ENCODE measurements at regions not wholly inside any gene's neighbourhood (a gene's known extent, or its start where the extent isn't known, plus 50 kb on each side); places are given as distances from the start of the nearest gene placed in this dataset.

DNA sequence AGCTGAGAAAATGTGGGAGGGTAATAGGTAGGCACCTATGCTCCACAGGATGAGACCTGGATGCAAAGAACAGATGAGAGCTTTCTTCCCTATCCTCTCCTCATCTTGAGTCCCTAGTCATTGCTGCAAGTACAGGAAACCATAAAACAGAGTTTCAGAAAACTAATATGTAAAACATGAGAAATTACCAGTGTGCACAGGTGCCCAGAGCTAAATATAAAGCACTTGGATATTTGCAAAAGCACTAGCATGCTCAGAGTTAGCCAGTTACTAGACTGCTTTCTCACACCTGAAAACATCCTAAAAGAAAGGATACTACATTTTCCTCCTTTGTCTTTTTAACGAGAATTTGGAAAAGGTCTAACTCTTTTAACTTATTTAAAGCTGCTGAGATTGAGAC is 324.3 kb downstream of the DAD1 start:
- H4K20me1 ChIP-seq (ENCODE audit: control insufficient read depth, insufficient read depth, low read length, poor library complexity, severe bottlenecking): no peaks in the 10 kb centered on the region
- ATAC-seq (ENCODE audit: low read depth): no peak
- no peak for DNase-seq
- H3K27ac ChIP-seq (ENCODE audit: low read length in 2 of 2): no peak overlapping the region
- Mint-ChIP-seq H3K4me3 (no peak overlapping the region), H3K4me1 (peaks cover 6% of the 10 kb centered on the region), H3K27ac (no peak overlapping the region), H3K27me3 (peaks cover 43% of the 10 kb centered on the region), H3K9me3 (ENCODE audit: insufficient read depth) (no peaks in the 10 kb centered on the region)
- no peak overlapping the region for H3K4me3 ChIP-seq (ENCODE audit: control extremely low read depth in 1 of 5, extremely low read depth in 1 of 5, insufficient read depth in 1 of 5, low read depth in 2 of 5, low read length in 4 of 5)
- H3K79me2 ChIP-seq (ENCODE audit: control insufficient read depth, insufficient read depth, low read length): no peaks in the 10 kb centered on the region
- no CpG with 5 or more reads among the region's 1 CpG for WGBS (ENCODE audit: insufficient coverage)
- no peaks in the 10 kb centered on the region for H3K36me3 ChIP-seq (replicated peaks in 1 of 2; ENCODE audit: control extremely low read depth in 1 of 2, control insufficient read depth in 1 of 2, extremely low read depth in 1 of 2, insufficient read depth in 2 of 2, low read length in 1 of 2)
- intact Hi-C loops (cut with micrococcal nuclease): no loop called here
- H3K9me3 ChIP-seq (ENCODE audit: control extremely low read depth in 1 of 3, control insufficient read depth in 2 of 3, insufficient read depth in 1 of 3, low read length in 2 of 3): no peaks in the 10 kb centered on the region
- CTCF ChIA-PET: interaction anchor here (0.9 to 1.6 kb wide), 4 partner anchors 13 to 50 kb away, joined by 3 to 6 read pairs (median 4); no protein-coding TSS in a partner anchor
- no peak overlapping the region for H2AFZ ChIP-seq (ENCODE audit: insufficient read depth, low read depth, low read length, poor library complexity, severe bottlenecking)
- H3K4me1 ChIP-seq (ENCODE audit: control insufficient read depth in 2 of 2, insufficient read depth in 2 of 2, low read length in 2 of 2): peaks cover 3 to 7% of the 10 kb centered on the region in 2 donors
- TF ChIP-seq EZH2 (IDR thresholded peaks at IDR 0.05; ENCODE audit: borderline replicate concordance, insufficient read depth, low read depth, low read length, poor library complexity, severe bottlenecking): no peak
- TF ChIP-seq, protein P1, sequence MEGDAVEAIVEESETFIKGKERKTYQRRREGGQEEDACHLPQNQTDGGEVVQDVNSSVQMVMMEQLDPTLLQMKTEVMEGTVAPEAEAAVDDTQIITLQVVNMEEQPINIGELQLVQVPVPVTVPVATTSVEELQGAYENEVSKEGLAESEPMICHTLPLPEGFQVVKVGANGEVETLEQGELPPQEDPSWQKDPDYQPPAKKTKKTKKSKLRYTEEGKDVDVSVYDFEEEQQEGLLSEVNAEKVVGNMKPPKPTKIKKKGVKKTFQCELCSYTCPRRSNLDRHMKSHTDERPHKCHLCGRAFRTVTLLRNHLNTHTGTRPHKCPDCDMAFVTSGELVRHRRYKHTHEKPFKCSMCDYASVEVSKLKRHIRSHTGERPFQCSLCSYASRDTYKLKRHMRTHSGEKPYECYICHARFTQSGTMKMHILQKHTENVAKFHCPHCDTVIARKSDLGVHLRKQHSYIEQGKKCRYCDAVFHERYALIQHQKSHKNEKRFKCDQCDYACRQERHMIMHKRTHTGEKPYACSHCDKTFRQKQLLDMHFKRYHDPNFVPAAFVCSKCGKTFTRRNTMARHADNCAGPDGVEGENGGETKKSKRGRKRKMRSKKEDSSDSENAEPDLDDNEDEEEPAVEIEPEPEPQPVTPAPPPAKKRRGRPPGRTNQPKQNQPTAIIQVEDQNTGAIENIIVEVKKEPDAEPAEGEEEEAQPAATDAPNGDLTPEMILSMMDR (IDR thresholded peaks at IDR 0.05): no peak
- H3K4me2 ChIP-seq (replicated peaks; ENCODE audit: low read depth, low read length, poor library complexity, severe bottlenecking): no peak overlapping the region
- peaks cover 0 to 8% (median 2%) of the 10 kb centered on the region in 4 experiments for H3K27me3 ChIP-seq (replicated peaks in 1 of 4; ENCODE audit: control extremely low read depth in 1 of 4, control insufficient read depth in 3 of 4, insufficient read depth in 4 of 4, low read length in 3 of 4)
- no peak overlapping the region for H3K9ac ChIP-seq (ENCODE audit: low read length)
- POLR2A ChIA-PET: no interaction called here

DNA sequence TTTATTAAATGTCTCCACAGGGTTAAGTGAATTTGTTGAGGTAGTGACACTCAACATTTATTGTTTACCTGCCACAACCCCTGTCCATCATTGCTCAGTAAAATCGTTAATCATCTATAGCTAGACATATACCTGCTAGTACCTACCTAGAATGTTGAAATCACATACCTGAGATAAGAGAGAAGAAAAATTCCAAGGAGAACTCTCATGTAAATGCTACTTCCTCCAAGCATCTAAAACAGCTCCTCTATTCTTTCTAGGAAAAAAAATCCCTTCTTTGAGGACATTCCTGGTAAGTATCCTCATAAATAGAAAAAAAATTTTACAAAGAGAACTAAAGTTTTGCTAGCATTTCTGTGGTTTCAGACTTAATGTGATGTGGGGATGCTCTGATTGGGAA is 325.1 kb downstream of the DAD1 start:
- Histone ChIP-seq H3K36me3 (replicated peaks in 1 of 2; ENCODE audit: control extremely low read depth in 1 of 2, control insufficient read depth in 1 of 2, extremely low read depth in 1 of 2, insufficient read depth in 2 of 2, low read length in 1 of 2) (no peaks in the 10 kb centered on the region), H3K79me2 (ENCODE audit: control insufficient read depth, insufficient read depth, low read length) (no peaks in the 10 kb centered on the region), H3K4me3 (ENCODE audit: control extremely low read depth in 1 of 5, extremely low read depth in 1 of 5, insufficient read depth in 1 of 5, low read depth in 2 of 5, low read length in 4 of 5) (no peak overlapping the region), H3K9ac (ENCODE audit: low read length) (no peak overlapping the region), H3K4me1 (ENCODE audit: control insufficient read depth in 2 of 2, insufficient read depth in 2 of 2, low read length in 2 of 2) (peaks cover 1 to 5% of the 10 kb centered on the region in 2 donors), H3K27me3 (replicated peaks in 1 of 4; ENCODE audit: control extremely low read depth in 1 of 4, control insufficient read depth in 3 of 4, insufficient read depth in 4 of 4, low read length in 3 of 4) (peaks cover 0 to 8% (median 2%) of the 10 kb centered on the region in 4 experiments), H4K20me1 (ENCODE audit: control insufficient read depth, insufficient read depth, low read length, poor library complexity, severe bottlenecking) (no peaks in the 10 kb centered on the region), H2AFZ (ENCODE audit: insufficient read depth, low read depth, low read length, poor library complexity, severe bottlenecking) (no peak overlapping the region), H3K4me2 (replicated peaks; ENCODE audit: low read depth, low read length, poor library complexity, severe bottlenecking) (no peak overlapping the region), H3K27ac (ENCODE audit: low read length in 2 of 2) (no peak overlapping the region), H3K9me3 (ENCODE audit: control extremely low read depth in 1 of 3, control insufficient read depth in 2 of 3, insufficient read depth in 1 of 3, low read length in 2 of 3) (no peaks in the 10 kb centered on the region)
- Mint-ChIP-seq H3K9me3 (ENCODE audit: insufficient read depth) (no peaks in the 10 kb centered on the region), H3K4me1 (peaks cover 6% of the 10 kb centered on the region), H3K27ac (no peak overlapping the region), H3K4me3 (no peak overlapping the region), H3K27me3 (peaks cover 48% of the 10 kb centered on the region)
- ATAC-seq (ENCODE audit: low read depth) (no peak), DNase-seq (no peak)
- POLR2A ChIA-PET: no interaction called here
- WGBS (ENCODE audit: insufficient coverage): no CpG with 5 or more reads among the region's 1 CpG
- TF ChIP-seq, protein P1 (IDR thresholded peaks at IDR 0.05): no peak
- TF ChIP-seq EZH2 (IDR thresholded peaks at IDR 0.05; ENCODE audit: borderline replicate concordance, insufficient read depth, low read depth, low read length, poor library complexity, severe bottlenecking): no peak
- intact Hi-C loops (cut with micrococcal nuclease): no loop called here
- CTCF ChIA-PET: interaction anchor here (0.6 to 1.8 kb wide), 7 partner anchors 8 to 385 kb away, joined by 3 to 7 read pairs (median 4); no protein-coding TSS in a partner anchor
